Kidney epithelial cell (primary cell): ENCODE measurements at regions not wholly inside any gene's neighbourhood (a gene's known extent, or its start where the extent isn't known, plus 50 kb on each side); places are given as distances from the start of the nearest gene placed in this dataset.

Experiments used
- DNase-seq: peaks from one replicate; pipeline ENCODE4 v3.0.0-alpha.2; 2010; ENCODE audit warnings: low read depth
- H3K27me3 ChIP-seq: 2 replicates; pipeline ENCODE4 v1.6.0; 2011; ENCODE audit warnings: low read length; ENCODE audit not compliant: control insufficient read depth, insufficient read depth
- H3K36me3 ChIP-seq: 2 replicates; pipeline ENCODE4 v1.5.1; 2011; ENCODE audit warnings: low read length; ENCODE audit not compliant: control insufficient read depth, insufficient read depth
- H3K4me3 ChIP-seq: 2 replicates; pipeline ENCODE4 v1.5.1; 2011; ENCODE audit warnings: low read depth, mild to moderate bottlenecking, control low read depth, low read length
- TF ChIP-seq, protein P1 (sequence below): IDR thresholded peaks from 2 replicates; pipeline ENCODE4 v1.5.1; 2011; ENCODE audit warnings: mild to moderate bottlenecking, moderate library complexity, low read length, control low read depth, inconsistent platforms; ENCODE audit not compliant: insufficient read depth, poor library complexity, severe bottlenecking

- DNase-seq: no peak
- Histone ChIP-seq H3K36me3 (no peaks in the 10 kb centered on the region), H3K4me3 (no peak overlapping the region), H3K27me3 (no peaks in the 10 kb centered on the region)
- TF ChIP-seq, protein P1, sequence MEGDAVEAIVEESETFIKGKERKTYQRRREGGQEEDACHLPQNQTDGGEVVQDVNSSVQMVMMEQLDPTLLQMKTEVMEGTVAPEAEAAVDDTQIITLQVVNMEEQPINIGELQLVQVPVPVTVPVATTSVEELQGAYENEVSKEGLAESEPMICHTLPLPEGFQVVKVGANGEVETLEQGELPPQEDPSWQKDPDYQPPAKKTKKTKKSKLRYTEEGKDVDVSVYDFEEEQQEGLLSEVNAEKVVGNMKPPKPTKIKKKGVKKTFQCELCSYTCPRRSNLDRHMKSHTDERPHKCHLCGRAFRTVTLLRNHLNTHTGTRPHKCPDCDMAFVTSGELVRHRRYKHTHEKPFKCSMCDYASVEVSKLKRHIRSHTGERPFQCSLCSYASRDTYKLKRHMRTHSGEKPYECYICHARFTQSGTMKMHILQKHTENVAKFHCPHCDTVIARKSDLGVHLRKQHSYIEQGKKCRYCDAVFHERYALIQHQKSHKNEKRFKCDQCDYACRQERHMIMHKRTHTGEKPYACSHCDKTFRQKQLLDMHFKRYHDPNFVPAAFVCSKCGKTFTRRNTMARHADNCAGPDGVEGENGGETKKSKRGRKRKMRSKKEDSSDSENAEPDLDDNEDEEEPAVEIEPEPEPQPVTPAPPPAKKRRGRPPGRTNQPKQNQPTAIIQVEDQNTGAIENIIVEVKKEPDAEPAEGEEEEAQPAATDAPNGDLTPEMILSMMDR: no peak
Observed at GRCh38 chr13:106310291-106310865, 225.1 kb downstream of the EFNB2 start.

DNA sequence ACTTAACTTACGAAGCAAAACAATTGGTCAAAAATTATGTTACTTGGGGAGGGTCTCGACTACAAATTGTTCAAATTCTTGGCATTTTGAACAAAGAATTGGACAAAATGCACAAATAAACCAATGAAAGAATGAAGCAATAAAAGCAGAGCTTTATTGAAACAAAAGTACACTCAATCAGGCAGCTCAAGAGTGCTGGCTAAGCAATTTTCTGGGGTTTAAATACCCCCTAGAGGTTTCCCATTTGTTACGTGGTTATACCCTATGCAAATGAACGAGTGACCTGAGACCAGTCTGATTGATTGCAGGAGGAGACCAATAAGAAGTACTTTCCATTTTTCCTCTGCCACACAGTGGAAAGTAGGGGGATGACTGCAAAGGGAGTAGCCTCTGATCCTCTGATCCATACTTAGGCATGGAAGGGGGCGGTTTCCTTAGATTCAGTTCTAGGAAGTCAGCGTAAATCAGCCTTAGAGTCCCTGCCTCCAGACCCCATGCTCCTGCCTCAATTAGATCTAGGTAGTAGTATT, 228.6 kb downstream of the EFNB2 start:
- no peak overlapping the region for H3K4me3 ChIP-seq
- no peak for DNase-seq

DNA sequence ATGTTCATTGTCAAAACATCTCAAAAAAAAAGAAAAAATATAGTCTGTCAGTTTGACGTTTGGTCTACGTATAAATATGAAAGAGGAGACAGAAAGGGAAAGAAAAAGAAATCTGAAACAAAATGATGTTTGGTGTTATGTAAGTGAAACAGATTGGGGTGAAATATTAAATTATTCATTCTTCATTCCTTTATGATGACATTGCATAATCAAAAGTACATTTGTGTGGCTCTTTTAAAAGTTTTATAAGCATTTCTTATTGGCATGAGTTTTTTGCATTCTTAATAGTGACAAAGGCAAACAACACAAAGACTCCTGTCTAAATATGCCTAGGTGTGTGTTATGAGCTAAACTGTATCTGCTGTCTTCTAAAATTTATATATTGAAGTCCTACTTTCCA, 232.6 kb downstream of the EFNB2 start:
- Histone ChIP-seq H3K4me3 (no peak overlapping the region), H3K27me3 (no peaks in the 10 kb centered on the region), H3K36me3 (no peaks in the 10 kb centered on the region)
- DNase-seq: no peak
- TF ChIP-seq, protein P1: no peak

More for the DNA sequence above, 228.6 kb downstream of the EFNB2 start:
- Histone ChIP-seq H3K27me3 (no peaks in the 10 kb centered on the region), H3K36me3 (no peaks in the 10 kb centered on the region)
- TF ChIP-seq, protein P1: no peak

DNA sequence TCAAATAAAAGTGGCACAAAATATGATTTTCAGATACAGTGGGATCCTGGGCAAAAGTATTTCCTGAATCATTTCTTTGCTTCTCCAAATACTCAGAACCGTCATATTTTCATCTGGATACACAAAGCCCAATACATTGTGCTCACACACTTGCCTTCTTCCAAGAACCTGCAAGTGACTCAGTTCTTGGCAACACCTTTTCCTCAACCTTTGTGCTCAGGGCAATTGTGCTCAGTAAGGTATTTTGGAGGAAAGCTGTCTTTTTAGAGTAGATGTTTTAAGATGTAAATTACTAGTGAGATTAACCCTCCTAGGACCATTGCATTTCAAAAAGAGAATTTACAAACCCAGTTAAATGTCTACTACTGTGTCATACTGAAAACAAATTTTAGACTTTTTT, 233.5 kb downstream of the EFNB2 start:
- Histone ChIP-seq H3K27me3 (no peaks in the 10 kb centered on the region), H3K4me3 (no peak overlapping the region), H3K36me3 (no peaks in the 10 kb centered on the region)
- TF ChIP-seq, protein P1: no peak
- no peak for DNase-seq

GRCh38 chr13:106299621-106300020, 235.8 kb downstream of the EFNB2 start:
- Histone ChIP-seq H3K27me3 (no peaks in the 10 kb centered on the region), H3K36me3 (no peaks in the 10 kb centered on the region), H3K4me3 (no peak overlapping the region)
- DNase-seq: no peak
- TF ChIP-seq, protein P1: no peak

- no peaks in the 10 kb centered on the region for H3K36me3 ChIP-seq
- DNase-seq: no peak
- H3K27me3 ChIP-seq: no peaks in the 10 kb centered on the region
Observed at GRCh38 chr13:106297283-106297682, 238.2 kb downstream of the EFNB2 start.

More at GRCh38 chr13:106297283-106297682, 238.2 kb downstream of the EFNB2 start:
- TF ChIP-seq, protein P1: no peak
- no peak overlapping the region for H3K4me3 ChIP-seq
